MM.1S (cell line): ENCODE measurements at regions not wholly inside any gene's neighbourhood (a gene's known extent, or its start where the extent isn't known, plus 50 kb on each side); places are given as distances from the start of the nearest gene placed in this dataset.

Experiments used
- CTCF ChIP-seq: fragments of 300-600 bp; sonication (generic); IDR thresholded peaks from 2 replicates; pipeline ENCODE4 v1.5.1; 2016; ENCODE audit warnings: antibody characterized with exemption, low read length, mixed read lengths
- EZH2 ChIP-seq: fragments of 300-600 bp; sonication (generic); optimal IDR thresholded peaks from 2 replicates; pipeline ENCODE3; 2017; ENCODE audit warnings: low read depth, mild to moderate bottlenecking, antibody characterized with exemption, low read length, mixed read lengths

- no peak for TF ChIP-seq CTCF
- no peak for TF ChIP-seq EZH2
These were observed 465.1 kb upstream of the ADARB2 start for GRCh38 chr10:2202401-2202800.
